ENCODE measurements at regions not wholly inside any gene's neighbourhood (a gene's known extent, or its start where the extent isn't known, plus 50 kb on each side); places are given as distances from the start of the nearest gene placed in this dataset.

DNA sequence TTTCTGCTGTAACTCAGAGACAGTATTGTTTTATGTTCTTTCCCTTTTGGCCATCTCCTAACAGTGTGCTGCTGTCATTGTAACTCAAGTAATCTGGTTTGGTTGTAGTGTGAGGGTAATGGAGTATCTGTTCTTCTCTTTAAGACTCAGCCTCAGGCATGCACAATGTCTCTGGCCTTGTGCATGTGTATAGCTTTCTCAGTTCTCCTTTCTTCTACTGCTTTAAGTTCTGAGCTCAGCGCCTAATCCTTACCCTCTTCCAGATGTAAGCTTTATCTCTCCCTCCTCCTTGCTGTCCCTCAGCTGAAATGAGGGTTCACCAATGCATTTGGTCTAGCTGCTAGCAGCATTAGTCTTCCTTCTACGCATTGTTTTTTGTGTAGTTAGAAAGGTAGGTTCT is 1420.4 kb upstream of the PRMT6 start:
- no peak for FAIRE-seq

More for the DNA sequence above, 1420.4 kb upstream of the PRMT6 start:
- no peak overlapping the region for H3K4me3 ChIP-seq (replicated peaks in 1 of 3; ENCODE audit: insufficient read depth in 1 of 3, low read depth in 1 of 3, low read length in 3 of 3)
- intact Hi-C loops (cut with micrococcal nuclease) (no loop called here), dilution Hi-C loops (cut with MboI; ENCODE audit: extremely low pct_ligation_motif_present, low sequenced_read_pairs) (no loop called here)
- no peak for DNase-seq (ENCODE audit: low read depth, low spot score)
- no peaks in the 10 kb centered on the region for H4K20me1 ChIP-seq (replicated peaks; ENCODE audit: control insufficient read depth, extremely low read depth, insufficient read depth, low read length)
- no peak overlapping the region for H3K9ac ChIP-seq (replicated peaks; ENCODE audit: extremely low read depth, insufficient read depth, low read length)
- no peak overlapping the region for H3K4me2 ChIP-seq (ENCODE audit: insufficient read depth, low read length)
- POLR2A ChIA-PET, result no interaction called here
- TF ChIP-seq JUN (IDR thresholded peaks at IDR 0.05; ENCODE audit: borderline replicate concordance, insufficient read depth, insufficient read length, low read depth) (no peak), POLR2AphosphoS5 (IDR thresholded peaks at IDR 0.05; ENCODE audit: insufficient read depth, low read depth, low read length) (no peak), MYC (IDR thresholded peaks at IDR 0.05; ENCODE audit: low read depth, low read length) (no peak), FOS (IDR thresholded peaks at IDR 0.05; ENCODE audit: borderline replicate concordance, insufficient read depth, low read length) (no peak), EZH2 (IDR thresholded peaks at IDR 0.05; ENCODE audit: borderline replicate concordance, low read depth, low read length, severe bottlenecking) (no peak), POLR2A (IDR thresholded peaks at IDR 0.05; ENCODE audit: low read depth, low read length) (no peak), GATA2 (IDR thresholded peaks at IDR 0.05; ENCODE audit: insufficient read depth, insufficient read length, low read depth, low read length) (no peak)
- TF ChIP-seq, protein P1, sequence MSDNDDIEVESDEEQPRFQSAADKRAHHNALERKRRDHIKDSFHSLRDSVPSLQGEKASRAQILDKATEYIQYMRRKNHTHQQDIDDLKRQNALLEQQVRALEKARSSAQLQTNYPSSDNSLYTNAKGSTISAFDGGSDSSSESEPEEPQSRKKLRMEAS (IDR thresholded peaks at IDR 0.05; ENCODE audit: insufficient read depth, insufficient read length), result no peak
- TF ChIP-seq, protein P2, sequence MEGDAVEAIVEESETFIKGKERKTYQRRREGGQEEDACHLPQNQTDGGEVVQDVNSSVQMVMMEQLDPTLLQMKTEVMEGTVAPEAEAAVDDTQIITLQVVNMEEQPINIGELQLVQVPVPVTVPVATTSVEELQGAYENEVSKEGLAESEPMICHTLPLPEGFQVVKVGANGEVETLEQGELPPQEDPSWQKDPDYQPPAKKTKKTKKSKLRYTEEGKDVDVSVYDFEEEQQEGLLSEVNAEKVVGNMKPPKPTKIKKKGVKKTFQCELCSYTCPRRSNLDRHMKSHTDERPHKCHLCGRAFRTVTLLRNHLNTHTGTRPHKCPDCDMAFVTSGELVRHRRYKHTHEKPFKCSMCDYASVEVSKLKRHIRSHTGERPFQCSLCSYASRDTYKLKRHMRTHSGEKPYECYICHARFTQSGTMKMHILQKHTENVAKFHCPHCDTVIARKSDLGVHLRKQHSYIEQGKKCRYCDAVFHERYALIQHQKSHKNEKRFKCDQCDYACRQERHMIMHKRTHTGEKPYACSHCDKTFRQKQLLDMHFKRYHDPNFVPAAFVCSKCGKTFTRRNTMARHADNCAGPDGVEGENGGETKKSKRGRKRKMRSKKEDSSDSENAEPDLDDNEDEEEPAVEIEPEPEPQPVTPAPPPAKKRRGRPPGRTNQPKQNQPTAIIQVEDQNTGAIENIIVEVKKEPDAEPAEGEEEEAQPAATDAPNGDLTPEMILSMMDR (IDR thresholded peaks at IDR 0.05; ENCODE audit: extremely low read depth in 1 of 2, insufficient read depth in 1 of 2, low read depth in 1 of 2, low read length in 2 of 2), result no peak
- no peaks in the 10 kb centered on the region for H3K9me1 ChIP-seq (replicated peaks; ENCODE audit: control insufficient read depth, extremely low read depth, insufficient read depth, low read length)
- no peak overlapping the region for H3K27ac ChIP-seq (ENCODE audit: insufficient read depth, low read depth, low read length)
- no peaks in the 10 kb centered on the region for H3K4me1 ChIP-seq (ENCODE audit: control insufficient read depth, extremely low read depth, insufficient read depth, low read length)
- H3K36me3 ChIP-seq (ENCODE audit: control insufficient read depth in 2 of 2, extremely low read depth in 1 of 2, insufficient read depth in 2 of 2, low read length in 2 of 2), result no peaks in the 10 kb centered on the region
- H3K9me3 ChIP-seq (replicated peaks; ENCODE audit: control insufficient read depth, insufficient read depth, low read length), result no peaks in the 10 kb centered on the region
- no peaks in the 10 kb centered on the region for H3K27me3 ChIP-seq (ENCODE audit: control insufficient read depth in 2 of 2, insufficient read depth in 2 of 2, low read length in 2 of 2)
- CTCF ChIA-PET, result no interaction called here
- no peaks in the 10 kb centered on the region for H3K79me2 ChIP-seq (ENCODE audit: control insufficient read depth, insufficient read depth, low read length)
- BruUV-seq (replicated peaks), result no TSS peak
- H2AFZ ChIP-seq (ENCODE audit: low read depth, low read length), result no peak overlapping the region

Data from endothelial cell of umbilical vein (primary cell).